NCI-H748 (cell line): ENCODE measurements at regions not wholly inside any gene's neighbourhood (a gene's known extent, or its start where the extent isn't known, plus 50 kb on each side); places are given as distances from the start of the nearest gene placed in this dataset.
"Not testable (repeated sequence)": the region's sequence is repeated elsewhere in the genome, so short reads cannot be mapped to it uniquely, and the experiment has no call there.

ENCODE experiments used
- DNase-seq: peaks from one replicate; lab custom pipeline; 2025; ENCODE audit not compliant: unreplicated experiment; lab: John Stamatoyannopoulos, UW

- not testable (repeated sequence) for DNase-seq
Observed at GRCh38 chrX:122140219-122140618, 1043.9 kb upstream of the GRIA3 start.

- no peak for DNase-seq
Observed at GRCh38 chrX:122154019-122154418, 1030.1 kb upstream of the GRIA3 start.

- no peak for DNase-seq
Observed at GRCh38 chrX:122168241-122168640, 1015.8 kb upstream of the GRIA3 start.

- DNase-seq = no peak
Observed at GRCh38 chrX:122184791-122185190, 999.3 kb upstream of the GRIA3 start.

GRCh38 chrX:122187069-122187713 lies 996.9 kb upstream of the GRIA3 start:
- DNase-seq = no peak

GRCh38 chrX:122188751-122189150 lies 995.3 kb upstream of the GRIA3 start:
- DNase-seq = no peak

GRCh38 chrX:122196343-122196742 lies 987.7 kb upstream of the GRIA3 start:
- no peak for DNase-seq

GRCh38 chrX:122203399-122203798 lies 980.7 kb upstream of the GRIA3 start:
- DNase-seq = no peak

GRCh38 chrX:122218666-122219065 lies 965.4 kb upstream of the GRIA3 start:
- DNase-seq = no peak

GRCh38 chrX:122219226-122219625 lies 964.9 kb upstream of the GRIA3 start:
- no peak for DNase-seq

GRCh38 chrX:122219735-122220134 lies 964.3 kb upstream of the GRIA3 start:
- no peak for DNase-seq

- DNase-seq = no peak
Observed at GRCh38 chrX:122220644-122221373, 963.3 kb upstream of the GRIA3 start.

GRCh38 chrX:122221810-122222209 lies 962.3 kb upstream of the GRIA3 start:
- DNase-seq = not testable (repeated sequence)

- DNase-seq = not testable (repeated sequence)
Observed at GRCh38 chrX:122224137-122224536, 959.9 kb upstream of the GRIA3 start.

GRCh38 chrX:122238801-122239200 lies 945.3 kb upstream of the GRIA3 start:
- DNase-seq = no peak

GRCh38 chrX:122241959-122242358 lies 942.1 kb upstream of the GRIA3 start:
- DNase-seq = no peak

GRCh38 chrX:122244080-122244479 lies 940.0 kb upstream of the GRIA3 start:
- no peak for DNase-seq

- no peak for DNase-seq
Observed at GRCh38 chrX:122245175-122245574, 938.9 kb upstream of the GRIA3 start.

- no peak for DNase-seq
Observed at GRCh38 chrX:122245943-122246342, 938.1 kb upstream of the GRIA3 start.

- no peak for DNase-seq
Observed at GRCh38 chrX:122246937-122247336, 937.1 kb upstream of the GRIA3 start.

- DNase-seq = no peak
Observed at GRCh38 chrX:122248681-122249080, 935.4 kb upstream of the GRIA3 start.

- DNase-seq = no peak
Observed at GRCh38 chrX:122252454-122252853, 931.6 kb upstream of the GRIA3 start.

GRCh38 chrX:122268353-122268752 lies 915.7 kb upstream of the GRIA3 start:
- no peak for DNase-seq
